GM21526 (cell line): ENCODE measurements at regions not wholly inside any gene's neighbourhood (a gene's known extent, or its start where the extent isn't known, plus 50 kb on each side); places are given as distances from the start of the nearest gene placed in this dataset.
"Not testable (repeated sequence)": the region's sequence is repeated elsewhere in the genome, so short reads cannot be mapped to it uniquely, and the experiment has no call there.

Source experiments
- ATAC-seq: cut with Tn5 transposase; IDR thresholded peaks from one replicate; pipeline ENCODE4 v1.9.1; 2021; ENCODE audit warnings: moderate library complexity; ENCODE audit not compliant: unreplicated experiment, low FRiP score

DNA sequence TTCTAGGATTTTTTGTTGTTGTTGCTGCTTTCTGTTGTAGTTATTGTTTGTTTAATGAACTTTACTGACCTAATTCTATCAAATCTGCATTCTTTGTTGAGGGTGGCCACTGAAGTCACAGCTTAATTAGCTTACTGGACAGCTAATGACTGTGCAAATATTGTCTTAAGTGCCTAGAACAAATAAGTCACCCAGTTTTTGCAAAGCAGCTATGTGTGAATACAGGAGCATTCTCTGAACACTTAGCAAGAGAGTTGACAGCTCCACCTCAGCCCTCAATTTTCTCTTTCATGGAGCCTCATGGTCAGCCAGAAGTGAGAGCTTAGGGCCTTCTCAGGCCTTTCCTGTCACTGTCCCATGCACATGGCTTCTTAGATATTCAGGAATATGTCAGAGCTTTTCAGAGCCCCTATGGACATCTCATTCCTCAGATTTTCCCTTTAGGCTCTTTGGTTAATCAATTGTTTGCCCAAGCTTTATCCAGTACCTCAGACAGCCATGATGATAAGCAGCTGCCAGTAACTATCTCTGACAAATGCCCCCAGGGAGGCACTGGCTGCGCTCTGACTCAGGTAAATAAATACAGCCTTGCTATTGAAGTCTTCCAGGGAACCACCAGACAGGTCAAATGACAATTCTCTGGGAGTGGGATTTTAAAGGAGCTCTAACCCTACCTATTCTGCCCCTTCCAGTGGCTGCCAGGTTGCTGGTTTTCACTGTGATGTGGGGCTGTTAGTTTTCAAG lies 241.4 kb upstream of the IL12B start:
- ATAC-seq, result no peak

DNA sequence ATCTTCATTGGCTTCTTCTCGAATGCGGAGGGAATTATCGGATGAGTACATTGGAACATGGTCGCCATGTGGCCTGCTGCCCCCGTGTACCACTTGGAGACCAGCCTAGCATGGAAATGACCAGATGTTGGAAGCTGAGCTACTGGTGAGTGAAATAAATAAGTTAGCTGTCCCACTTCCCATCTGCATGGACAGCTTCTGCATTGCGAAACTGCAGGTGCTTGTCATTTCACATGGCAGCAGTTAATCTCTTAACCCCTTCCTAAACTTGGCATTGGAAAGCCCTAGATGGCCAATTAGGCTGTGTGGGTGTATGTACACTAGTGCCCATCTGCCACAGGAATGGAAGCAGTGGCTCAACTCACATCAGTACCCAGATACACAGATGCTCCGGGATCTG lies 246.6 kb upstream of the IL12B start:
- no peak for ATAC-seq

DNA sequence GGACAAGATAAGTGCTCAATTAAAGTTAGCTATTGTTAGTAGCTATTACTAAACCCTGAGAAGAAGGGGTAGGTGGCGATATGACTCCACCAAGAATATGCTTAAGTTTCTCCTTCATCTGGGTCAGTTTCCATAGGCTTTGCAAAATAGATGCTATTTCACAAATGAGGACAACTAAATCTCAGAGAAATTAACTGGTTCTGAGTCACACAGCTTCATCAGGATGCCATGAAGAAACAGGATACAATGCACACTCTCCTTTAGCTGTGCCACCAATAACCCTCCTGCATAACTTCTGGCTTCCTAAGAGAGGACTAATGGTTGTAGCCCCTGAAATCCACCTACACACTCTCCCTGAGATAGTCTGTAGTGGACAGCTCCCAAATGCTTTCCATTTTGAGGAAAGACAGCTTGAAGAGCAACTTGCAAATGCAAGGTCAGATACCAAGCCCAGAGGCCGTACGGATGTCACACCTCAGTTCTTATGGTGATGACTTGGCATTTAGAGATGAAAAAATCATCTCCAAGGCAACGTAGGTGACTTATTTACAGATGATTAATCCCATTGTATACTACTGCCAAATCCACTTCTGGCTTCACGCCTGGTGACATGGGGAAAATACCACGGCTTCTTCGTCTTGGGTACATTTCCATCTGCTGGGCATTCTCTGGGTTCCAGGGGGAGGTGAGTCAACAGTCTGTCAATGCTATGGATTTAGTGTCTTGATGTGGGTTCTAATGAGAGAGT lies 251.4 kb upstream of the IL12B start:
- ATAC-seq, result no peak

DNA sequence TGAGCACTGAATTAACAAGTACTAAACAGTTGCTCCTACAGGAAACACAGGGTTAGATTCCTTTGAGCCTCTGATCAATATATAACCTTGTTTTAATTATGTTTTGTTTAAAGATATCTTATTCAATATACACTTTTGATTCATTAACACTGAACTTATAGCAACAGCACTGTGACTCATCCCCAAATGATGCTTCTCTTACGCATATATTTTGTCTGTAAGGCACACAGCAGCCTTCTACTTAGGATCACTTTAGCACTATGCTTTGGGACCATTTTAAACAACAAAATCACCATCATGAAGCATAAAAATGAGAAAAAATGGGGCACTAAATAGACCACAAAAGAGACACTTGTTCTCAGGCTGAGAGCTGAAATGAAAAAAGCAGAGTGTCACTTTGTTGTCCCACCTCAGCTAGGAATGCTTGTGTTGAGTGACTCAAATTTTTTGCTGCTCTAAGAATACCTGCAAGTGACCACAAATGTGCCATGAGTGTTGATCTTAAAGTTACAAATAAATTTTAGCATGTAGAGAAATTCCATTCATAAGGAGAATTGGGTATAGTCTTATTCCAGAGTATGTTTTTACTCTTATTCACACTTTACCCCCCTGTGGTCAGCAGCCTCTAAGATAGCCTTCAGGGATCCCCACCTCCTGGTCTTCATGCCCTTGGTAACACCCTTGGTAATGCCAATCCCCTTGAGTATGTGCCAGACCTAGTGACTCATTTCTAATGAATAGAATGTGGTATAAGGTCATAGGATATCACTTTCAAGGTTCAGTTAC lies 252.7 kb upstream of the IL12B start:
- no peak for ATAC-seq

DNA sequence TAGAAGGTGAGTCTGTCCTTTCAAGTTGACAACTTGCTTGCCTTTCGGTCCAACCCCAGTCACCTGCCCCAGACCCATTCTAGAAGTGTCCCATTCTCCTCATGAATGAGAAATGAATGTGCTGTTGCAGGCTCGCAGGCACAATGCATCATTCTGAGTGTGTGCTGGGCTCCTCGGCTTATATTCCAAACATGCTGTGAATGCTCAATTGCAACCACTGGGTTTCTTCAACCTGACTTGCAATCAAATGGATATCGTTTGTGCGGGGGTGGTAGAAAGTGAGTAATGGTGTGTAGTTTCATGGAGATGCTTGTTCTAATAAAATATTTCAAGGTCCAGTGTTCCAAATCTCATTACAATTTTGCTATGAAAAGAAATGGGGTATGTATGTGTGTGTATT lies 256.6 kb upstream of the IL12B start:
- no peak for ATAC-seq

GRCh38 chr5:159588941-159589340 lies 258.7 kb upstream of the IL12B start:
- no peak for ATAC-seq

- ATAC-seq, result no peak
Measured at GRCh38 chr5:159593518-159594073, 263.3 kb upstream of the IL12B start.

DNA sequence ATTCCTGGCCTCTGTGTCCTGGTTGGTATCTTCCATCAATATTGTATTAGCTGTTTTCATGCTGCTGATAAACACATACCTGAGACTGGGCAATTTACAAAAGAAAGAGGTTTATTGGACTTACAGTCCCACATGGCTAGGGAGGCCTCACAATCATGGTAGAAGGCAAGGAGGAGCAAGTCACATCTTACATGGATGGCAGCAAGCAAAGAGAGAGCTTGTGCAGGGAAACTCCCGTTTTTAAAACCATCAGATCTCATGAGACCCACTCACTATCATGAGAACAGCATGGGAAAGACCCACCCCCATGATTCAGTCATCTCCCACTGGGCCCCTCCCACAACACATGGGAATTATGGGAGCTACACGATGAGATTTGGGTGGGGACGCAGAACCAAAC lies 265.3 kb upstream of the IL12B start:
- not testable (repeated sequence) for ATAC-seq

GRCh38 chr5:159601216-159601615 lies 270.9 kb upstream of the IL12B start:
- no peak for ATAC-seq

GRCh38 chr5:159602434-159602833 lies 272.1 kb upstream of the IL12B start:
- no peak for ATAC-seq

- ATAC-seq, result no peak
Measured at GRCh38 chr5:159605585-159605984, 275.3 kb upstream of the IL12B start.

DNA sequence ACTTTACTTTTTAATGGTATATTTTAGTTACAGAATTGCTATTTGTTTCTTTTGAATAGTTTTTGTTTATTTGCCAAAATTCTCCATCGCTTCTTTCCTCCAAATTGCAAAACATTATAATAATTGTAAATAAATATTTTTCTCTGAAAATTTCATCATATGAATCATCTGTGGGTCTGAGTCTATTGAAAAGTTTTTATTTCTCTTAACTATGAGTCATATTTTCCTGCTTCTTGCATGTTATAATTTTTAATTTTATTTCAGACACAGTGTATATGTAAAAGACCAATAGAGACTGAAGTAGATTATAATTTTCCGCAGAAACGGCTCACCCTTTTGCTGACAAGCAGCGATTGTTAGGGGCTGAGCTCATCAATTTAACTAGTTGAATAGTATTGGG lies 279.1 kb upstream of the IL12B start:
- ATAC-seq, result no peak

DNA sequence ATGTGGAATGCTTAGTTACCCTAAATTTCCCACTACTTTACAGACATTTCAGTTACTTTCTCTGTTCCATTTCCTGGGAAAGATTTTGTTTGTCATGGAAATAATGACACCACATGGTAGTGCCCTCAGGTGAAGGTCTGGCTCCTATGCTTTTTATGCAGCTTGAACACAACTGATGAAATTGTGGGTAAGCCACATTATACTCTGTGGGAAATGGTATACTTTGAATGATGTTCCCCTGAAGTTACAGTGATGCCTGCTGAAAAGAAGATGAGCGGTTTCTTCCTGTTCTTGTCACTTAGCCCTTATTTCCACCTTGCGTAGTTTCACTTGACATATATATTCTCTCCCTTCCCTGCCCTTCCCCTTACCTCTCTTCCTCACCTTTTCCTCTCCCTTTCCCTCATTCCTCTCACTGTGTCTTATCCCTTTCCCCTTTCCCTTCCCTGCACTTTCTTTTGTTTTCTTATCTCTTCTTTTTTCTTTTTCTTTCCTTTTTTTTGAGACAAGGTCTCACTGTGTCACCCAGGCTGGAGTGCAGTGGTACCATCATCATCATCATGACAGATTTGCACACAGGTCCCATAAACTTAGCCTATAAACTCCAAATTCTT lies 280.8 kb upstream of the IL12B start:
- no peak for ATAC-seq

DNA sequence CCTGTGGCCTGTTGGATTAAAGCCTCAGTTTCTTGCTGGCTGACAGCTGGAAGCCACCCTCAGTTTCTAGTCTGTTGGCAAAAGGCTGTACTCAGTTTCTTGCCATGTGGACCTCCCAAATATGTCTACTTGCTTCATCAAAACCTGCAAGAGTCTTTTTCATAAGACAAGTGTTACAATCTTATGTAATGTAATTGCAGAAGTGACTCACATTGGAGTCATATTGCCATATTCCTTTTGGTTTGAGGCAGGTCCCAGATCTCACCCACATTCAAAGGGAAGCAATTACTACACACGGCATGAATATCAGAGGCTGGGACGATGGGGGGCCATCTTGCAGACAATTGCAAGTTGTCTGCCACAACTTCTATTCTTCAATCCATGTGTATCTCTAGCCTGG lies 286.7 kb upstream of the IL12B start:
- no peak for ATAC-seq

- ATAC-seq, result no peak
Measured at GRCh38 chr5:159619826-159620225, 289.5 kb upstream of the IL12B start.

DNA sequence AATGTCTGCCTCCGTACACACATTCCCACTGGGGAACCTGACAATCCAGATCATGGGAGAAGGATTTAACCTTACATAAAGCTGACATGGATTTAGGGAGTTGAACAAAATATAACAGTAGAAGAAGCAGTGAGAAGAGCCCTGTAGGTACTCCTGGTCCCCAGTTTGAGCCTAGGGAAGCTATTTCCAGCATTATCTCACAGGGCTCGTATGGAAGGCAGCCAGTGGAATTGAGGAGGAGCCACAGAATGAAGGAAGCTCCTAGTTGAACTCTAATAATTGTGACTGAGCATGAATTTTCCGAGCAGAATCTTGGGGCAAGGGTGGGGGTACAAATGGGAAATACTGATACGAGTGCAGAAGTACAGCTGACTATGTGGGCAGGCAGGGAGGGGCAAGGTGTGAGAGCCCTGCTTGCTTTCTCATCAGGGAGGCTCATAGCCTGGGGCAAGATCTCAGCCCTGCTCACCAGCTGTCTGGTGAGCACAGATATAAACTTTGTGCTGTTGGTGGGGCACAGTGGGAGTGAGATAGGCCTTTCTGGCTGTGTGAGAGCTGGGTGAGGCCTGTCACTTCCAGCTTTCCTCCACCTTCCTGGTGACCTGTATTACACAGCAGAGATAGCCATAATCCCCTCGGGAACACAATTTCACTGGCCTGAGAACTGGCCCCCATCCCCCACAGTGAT lies 290.7 kb upstream of the IL12B start:
- no peak for ATAC-seq

DNA sequence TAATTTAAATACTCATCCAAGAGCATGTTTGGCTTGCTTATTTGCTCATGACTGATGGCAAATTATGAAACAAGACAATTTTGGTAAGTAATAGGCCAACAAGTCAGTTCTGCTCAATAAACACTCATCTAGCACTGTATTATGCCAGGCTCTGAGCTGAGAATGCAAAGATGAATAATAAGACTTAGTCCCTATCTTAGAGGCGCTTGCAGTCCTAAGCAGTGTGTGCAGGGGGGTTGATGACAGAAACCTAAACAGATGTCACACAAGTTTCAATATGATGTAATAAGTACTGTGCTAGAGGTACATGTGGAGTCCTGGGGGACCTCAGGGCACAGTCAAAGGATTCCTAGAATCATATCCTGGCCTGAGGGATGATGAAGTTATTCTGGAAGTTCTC lies 287.6 kb upstream of the ADRA1B start:
- no peak for ATAC-seq

GRCh38 chr5:159629158-159629557 lies 287.1 kb upstream of the ADRA1B start:
- no peak for ATAC-seq

GRCh38 chr5:159630545-159630944 lies 285.7 kb upstream of the ADRA1B start:
- ATAC-seq, result no peak

GRCh38 chr5:159631001-159631400 lies 285.3 kb upstream of the ADRA1B start:
- no peak for ATAC-seq
